GM18909 (cell line): ENCODE measurements at regions not wholly inside any gene's neighbourhood (a gene's known extent, or its start where the extent isn't known, plus 50 kb on each side); places are given as distances from the start of the nearest gene placed in this dataset.
A peak's percentile ranks its signal among the peaks of the same experiment; 100 is the strongest.

Source experiments
- ATAC-seq: cut with Tn5 transposase; IDR thresholded peaks from one replicate; pipeline ENCODE4 v1.9.1; 2021; ENCODE audit warnings: mild to moderate bottlenecking; ENCODE audit not compliant: unreplicated experiment, poor library complexity

DNA sequence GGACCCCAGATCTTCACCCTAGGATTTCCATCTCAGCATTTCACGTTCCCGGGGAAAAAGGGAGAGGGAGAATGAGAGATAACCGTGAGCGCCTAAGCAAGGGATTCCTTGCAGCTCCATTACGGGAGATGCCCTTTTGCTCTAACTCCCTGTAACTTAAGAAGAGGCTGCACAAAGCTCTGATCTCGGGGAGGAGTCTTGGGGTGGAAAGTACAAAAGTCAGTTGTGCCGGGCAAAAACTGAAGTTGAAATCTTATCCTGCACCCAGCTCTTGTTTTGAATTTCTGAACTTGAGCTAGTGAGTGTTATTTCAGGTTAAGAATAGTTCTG, 256.4 kb upstream of the SOX21 start:
- ATAC-seq, result no peak

DNA sequence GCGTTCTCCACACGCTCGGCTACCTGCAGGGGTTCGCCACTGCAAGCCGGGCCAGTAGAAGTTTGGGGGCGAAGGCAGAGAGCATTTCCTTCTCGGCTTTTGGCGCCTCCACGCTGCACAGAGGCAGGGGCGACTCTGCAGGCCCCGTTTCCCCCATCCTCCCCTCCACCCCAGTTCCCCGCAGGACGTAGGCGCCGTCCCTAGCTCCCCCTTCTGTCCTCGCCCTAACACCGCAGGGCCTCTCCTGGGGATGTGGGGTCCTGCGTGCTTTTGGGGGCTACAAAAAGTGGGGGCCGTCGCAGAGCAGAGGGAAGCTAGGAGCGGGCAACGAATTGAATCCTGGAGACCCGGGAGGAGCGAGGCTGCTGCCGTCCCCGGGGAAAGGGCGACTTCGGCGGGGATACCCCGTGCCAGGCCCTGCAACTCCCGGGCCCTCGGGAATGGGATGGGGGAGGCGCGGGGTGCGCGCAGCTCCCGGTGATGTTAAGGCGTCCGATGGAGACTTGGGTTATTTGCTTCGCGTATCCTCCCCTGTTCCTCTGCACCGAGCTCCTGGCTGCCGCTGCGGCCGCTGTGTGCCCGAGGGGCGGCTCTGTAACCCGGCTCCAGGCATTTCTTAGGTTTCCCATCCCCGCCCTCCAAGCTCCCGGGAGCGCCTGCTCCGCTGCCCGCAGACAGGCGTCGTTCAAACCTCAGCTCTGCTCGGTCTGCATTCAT, 255.9 kb upstream of the SOX21 start:
- ATAC-seq, result peak; percentile 40

DNA sequence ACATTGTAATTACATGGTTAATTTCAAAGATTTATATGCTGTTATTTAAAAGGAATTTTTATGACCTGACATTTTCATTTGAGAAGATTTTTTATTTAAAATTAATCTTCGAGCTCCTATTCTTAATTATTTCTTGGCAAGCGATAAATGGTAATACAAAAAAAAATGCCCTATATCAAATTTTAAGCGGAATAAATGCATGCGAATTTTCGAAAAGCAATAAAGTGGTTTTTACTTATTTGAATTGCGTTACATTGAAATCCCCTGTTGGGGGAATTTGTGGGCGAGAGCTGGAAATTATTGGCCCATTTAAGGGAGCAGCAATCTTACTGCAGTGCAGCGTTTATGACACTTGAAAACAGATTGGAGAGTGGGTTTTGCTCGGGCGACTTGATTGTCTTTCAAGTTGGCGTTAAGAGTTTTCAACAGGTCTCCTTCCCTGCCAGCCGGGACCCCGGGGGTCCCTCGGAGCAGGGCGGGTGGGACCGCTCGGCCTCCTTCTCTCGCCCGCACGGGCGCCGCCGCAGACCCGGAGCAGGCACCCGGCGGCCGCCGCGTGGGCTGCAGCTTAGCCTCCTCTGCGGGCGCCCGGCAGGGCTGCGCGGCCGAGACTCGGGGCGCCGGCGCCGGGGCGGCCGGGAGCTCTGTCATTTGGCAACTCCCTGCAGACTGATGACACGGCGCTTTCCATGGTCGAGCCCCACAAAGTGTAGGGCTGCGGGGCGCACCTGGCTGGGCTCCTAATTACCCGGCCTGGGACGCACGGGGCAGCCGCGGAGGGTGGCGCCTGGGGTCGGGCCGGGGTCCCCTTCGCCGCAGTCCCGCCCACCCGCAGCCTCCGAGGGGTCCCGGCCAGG, 255.1 kb upstream of the SOX21 start:
- ATAC-seq, result peak; percentile 74

DNA sequence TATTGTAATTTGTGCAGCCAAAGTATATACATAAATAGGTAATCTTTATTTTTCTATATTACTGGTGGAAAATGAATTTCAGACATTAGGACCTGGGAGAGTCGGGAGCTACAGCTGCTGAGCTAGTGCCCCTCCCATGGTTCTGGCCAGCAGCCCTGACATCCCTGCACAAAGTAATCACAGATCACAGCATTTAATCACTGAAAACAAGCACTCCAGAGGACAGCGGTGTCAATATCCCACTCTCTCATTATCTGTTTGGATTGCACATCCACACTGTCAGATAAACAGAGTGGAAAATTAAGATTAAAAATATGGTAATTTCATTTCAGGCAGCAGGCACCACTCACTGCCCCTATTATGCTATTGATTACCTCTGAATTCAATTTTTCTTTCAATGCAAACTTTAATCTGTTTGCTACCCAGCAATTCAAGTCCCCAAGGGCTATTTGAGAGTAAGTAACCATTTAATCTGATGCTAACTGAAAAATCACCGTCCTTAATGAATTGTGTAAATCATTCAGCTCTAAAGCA, 254.1 kb upstream of the SOX21 start:
- no peak for ATAC-seq

DNA sequence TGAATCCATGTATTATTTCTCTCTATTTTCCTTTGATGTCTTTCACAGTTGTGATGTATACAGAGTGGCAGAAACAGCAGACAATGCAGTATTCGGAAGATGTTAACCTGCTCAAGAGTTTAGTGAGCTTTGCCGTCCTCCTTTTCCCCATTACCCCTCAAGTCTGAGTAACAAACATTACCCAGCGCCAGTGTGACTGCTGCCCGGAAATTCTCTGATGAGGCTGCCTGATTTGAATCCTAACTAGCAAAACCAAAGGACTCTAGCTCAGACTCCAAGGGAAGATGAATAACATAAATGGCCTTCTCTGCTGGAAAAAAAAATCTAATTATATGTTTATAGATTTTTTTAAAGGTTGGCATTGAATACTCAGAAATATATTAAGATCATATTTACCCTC, 247.3 kb upstream of the SOX21 start:
- ATAC-seq, result no peak

DNA sequence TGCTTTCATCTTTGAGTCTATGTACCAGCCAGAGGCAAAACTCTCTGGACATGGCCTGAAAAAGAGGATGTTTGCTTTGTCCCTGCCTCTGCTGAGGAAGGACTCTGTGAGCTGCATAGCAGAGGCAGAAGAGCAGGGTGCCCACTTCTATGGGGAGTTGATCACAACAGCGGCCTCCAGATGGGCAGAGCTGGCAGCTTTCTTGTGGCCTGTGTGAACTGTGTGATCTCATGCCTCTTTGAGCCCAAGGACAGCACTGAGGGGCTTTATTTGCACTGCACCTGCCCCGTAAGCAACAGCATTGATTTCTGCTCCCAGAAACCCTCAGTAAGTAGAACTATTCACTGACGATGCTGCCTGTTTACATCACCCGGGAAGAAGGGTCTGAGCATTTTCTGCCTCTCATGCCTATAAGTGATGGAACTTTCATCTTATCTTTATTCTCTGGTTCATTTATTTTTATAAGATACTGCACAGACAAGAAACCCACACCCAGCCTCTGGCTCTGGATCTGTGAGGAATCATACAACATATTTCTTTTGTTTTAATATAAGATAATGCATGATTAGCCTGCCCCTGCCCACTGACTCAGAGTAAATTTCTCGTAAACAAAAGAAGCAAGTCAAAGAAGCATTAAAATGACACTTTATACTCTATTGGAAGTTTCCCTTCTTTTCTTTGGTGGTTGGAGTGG, 244.2 kb upstream of the SOX21 start:
- no peak for ATAC-seq

DNA sequence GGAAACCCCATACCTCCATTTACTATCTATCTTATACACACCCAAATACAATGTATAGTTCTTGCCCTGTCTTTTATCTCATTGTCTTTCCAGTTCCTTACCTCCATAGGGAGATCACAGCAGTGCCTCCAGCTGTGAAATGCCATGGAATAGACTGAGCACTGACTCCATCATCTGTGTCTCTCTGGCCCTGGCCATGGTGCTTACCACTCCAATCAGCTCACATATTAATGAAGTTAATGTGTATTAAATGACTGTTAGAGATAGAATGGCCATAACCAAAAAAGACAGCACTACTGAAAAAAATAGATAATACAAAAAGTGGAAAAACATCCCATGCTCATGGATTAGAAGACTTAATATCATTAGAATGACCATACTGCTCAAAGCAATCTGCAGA, 240.4 kb upstream of the SOX21 start:
- ATAC-seq, result no peak

DNA sequence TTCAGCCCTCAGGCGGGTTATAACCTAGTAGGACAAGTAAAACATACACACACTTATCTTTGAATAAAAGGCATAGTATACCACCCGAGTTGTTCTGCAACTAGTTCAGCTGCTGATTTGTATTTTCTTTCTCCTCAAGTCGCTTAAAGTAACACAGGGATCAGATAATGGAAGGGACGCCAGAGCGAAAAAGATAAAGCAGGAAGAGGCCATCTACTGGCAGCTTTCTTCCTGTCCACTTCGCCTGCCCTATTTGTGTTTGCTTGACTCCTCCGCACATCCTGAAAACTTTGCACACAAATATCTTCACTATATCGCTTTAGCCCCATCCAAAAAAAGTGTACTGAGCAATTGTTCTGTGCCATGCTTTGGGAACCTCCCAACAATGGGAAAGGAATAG, 238.0 kb upstream of the SOX21 start:
- no peak for ATAC-seq

DNA sequence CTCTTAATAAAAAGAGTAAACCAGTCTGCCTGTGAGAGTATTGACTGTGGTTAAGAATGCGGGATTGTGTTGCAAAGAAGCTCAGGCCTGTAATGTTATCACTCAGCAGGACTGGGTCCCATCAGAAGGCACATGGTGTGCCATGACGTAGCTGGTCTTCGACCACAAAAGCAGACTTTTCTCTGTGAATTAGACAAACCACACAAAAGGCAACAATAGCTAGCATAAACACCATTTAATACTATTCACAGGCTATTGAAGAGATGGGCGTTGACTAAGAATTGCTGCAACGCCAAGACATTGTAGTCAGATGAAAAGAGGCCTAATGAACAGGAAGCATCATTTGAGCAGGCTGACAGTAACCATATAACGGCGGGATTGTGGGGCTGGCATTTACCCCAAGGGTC, 235.6 kb upstream of the SOX21 start:
- no peak for ATAC-seq

DNA sequence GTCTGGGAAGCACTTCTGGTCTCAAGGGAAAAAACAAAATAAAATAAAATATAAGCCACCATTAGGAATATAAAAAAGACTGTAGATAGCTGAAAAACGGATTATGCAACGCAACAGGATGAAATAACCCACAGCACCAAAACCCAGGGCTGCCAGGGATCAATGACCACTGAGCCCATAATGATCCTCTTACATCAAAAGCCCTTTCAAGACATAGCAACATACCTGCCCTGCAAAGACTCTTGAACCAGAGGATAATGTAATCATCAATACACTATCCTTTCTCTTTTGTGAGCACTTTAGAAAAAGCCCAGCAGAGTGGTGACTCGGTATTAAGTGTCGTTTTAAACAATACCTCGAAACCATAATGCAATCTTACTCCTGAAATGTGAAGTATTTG, 235.0 kb upstream of the SOX21 start:
- no peak for ATAC-seq

DNA sequence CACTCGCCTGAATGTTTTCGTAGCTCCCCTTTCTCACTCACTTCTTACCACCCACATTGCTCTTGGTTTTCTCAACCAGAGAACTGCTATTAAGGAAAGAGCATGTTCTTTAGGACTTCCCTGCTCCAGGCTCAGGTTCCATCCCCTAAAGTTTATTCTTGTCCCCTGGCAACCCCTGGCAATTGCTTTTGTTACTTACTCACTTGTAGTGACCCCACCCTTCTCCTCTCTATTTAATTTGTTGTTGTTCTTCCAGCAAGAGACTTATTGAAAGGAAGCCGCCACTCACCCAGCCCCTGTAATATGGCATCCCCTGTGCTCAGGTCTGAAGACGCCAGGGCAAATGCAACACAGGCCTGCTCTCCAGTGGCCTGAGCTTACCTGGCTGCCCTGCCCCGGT, 233.7 kb upstream of the SOX21 start:
- ATAC-seq, result no peak

DNA sequence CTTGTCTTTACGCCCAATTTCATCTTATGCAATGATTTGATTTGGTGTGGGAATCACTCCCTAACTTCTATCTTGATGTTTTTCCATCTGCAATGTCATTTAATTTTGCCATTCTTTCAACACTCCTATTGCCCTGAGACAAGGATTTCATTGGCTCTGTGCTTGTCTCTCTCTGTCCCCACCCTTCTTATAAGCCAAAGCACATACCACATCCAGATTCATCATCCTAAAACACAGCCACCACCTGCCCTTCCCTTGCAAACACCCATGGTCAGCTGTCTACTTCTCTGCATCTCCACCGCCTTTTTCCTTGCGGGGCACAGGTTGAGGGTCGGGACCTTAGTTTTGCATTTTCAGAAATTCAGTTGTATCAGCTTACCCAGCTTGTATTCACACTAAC, 225.8 kb upstream of the SOX21 start:
- no peak for ATAC-seq

DNA sequence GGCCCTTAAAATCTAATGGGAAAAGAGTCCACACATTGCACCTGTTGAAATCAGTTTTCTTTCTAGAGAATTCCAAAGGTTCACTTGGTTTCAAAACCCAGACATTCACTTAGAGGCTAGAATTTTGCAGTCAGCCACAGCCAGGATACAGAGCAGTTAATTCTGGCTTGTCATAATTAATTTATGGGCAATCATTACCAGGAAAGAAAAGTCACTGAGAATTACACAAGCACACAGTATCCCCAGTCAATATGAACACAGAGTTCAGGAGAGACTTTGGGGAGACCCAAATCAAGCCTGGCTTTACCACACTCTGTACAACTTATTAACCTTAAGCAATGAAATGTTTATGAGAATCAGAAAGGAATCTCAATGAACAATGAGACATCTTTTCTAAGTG, 224.3 kb upstream of the SOX21 start:
- ATAC-seq, result no peak

DNA sequence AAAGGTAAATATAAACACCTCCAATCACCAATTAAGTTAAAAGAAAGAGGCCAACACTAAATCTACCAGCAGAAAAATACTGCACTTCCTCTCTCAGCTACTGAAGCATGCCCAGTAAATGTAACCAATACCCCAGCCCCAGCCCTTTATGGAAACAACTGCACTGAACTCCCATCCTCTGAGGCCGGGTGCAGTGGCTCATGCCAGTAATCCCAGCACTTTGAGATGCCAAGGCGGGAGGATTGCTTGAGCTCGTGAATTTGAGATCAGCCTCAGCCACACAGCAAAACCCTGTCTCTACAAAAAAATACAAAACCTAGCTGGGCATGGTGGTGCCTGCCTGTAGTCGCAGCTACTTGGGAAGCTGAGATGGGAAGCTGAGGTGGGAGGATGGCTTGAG, 221.6 kb upstream of the SOX21 start:
- no peak for ATAC-seq

DNA sequence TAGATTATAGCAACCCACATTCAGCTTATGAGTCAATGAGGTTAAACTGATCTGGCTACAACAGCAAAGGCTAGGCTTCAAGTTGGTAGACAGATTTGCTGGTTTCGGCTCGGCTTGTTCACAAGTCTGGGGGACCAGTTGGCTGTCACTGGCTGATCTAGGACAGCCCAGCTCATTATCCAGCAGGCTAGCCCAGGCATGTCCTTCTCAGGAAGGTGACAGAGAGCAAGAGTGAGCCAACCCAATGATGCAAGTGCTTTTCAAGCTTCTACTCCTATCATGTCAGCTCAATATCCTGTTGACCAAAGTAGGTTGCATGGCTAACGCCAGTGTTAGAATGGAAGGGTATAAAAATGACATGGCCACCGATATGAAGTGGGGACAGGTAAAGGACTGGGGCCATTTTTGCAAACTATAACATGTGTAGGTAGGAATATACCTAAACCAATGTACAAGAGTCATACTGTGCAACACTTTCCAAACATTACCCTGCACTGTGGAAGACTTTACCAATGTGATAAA, 220.9 kb upstream of the SOX21 start:
- ATAC-seq, result no peak

DNA sequence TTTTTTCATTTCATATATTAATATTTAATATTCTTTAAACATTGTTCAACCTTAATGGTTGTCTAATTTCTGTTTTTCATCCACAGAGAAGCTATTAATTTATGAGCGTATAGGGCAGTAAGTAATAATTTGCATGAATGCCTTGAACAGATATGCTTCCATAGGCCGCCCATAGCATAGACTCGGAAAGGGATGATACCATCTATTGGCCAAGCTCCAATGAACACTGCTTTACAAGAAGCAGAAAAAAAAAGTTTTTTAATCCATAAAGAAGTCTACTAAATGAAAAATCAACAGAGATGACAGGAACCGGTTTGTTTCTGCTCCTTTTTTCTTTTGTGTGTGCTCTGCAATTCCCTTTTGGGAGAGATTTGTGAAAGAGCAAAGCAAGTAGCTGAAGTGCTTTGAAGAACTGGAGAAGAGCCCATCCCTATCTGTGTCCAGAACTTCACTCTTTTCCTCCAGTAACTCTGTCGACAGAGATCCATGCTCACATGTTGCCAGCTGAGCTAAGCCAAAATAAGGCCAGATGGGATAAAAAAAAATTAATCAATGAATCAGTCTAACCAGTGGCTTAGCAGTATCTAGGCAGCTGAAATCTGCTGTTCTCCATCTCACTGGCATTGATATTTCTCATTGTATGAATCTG, 215.9 kb upstream of the SOX21 start:
- no peak for ATAC-seq

DNA sequence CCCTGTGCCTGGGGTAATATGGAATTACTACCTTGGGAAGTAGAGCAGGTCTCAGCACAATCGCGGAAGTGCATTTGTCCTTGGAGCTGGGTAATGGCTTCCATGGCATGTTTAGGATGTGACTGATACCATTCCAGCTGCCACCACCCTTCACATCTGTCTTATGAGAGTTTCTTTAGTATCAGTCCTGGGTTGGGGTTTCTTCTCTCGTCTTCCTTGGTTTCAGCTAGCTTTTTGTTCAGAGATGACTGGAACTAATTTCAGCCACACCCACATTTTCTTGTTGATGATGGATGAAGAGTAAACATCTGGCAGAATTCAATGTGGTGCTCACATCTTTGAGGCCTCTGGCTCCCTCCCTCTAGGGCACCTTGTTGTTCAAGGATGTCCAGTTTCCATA, 212.9 kb upstream of the SOX21 start:
- no peak for ATAC-seq

DNA sequence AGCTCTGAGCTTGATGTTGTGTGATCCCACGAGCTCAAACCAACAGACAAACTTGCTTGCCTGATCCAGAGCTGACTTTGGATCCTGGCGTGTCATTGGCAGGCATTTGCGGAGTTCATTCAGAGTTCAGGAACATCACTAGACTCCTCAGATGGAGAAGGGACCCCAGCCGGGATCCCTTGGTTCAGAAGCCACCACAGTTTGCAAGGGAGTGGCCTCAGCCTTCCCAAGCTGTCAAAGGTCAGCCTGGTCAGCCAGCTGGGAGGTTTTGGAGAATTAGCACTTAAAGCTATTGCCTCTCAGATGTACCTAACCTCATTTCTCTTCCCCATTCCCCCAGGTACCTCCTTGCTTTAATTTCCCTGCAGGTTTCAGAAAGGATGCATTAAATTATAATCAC, 208.8 kb upstream of the SOX21 start:
- no peak for ATAC-seq

DNA sequence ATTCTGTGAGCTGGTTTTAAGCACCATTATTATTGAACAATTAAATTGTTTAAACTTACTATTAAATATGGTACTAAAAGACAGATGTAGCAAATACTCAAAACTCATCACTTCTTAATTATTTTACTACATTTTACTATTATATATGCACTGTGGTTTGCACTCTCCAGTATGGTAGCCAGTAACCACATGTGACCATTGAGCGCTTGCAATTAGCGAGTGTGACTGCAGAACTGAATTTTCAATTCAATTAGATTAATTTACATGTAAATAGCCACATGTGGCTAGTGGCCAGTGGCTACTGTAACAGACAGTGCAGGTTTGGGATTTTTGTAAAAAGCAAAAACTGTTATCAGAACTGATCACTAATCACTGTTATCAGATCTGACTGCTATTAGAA, 208.2 kb upstream of the SOX21 start:
- ATAC-seq, result no peak

DNA sequence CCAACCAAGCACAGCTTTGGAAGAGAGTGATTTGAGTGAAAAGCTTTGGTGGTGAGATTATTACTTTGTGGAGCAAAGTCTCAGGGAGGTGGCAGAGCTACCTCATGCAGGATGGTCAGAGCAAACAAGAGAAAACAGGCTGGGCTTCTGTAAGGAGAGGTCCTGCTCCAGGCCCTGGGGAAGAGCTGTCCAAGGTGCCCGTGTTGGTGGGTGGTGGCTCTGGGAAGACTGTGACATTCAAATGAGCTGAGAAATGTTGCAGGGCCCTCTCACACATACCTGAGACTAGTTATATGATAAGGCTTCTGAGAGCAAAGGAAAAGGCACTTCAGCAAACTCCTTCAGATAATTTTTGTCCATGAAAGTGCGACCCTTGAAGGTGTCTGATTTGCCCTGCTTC, 205.5 kb upstream of the SOX21 start:
- ATAC-seq, result no peak

DNA sequence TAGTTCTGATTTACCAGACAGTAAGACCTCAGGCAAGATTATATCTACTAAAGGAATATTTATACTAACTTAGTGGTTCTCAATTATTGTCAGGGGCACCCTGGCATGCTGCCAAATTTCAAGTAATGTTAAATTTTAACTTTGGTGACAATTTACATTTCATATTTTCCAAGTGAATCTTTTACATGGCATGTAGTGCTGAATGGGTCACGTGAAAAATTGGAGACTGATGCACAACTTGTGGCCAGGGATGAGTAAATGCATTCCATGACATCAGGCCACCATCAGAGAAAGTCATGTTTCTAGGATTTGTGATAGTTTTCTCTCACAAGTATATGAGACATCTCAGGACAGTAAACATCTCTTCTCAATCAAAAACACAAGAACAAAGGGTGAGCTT, 202.6 kb upstream of the SOX21 start:
- no peak for ATAC-seq
